Peyer's patch (tissue), 4 donors: ENCODE measurements at regions not wholly inside any gene's neighbourhood (a gene's known extent, or its start where the extent isn't known, plus 50 kb on each side); places are given as distances from the start of the nearest gene placed in this dataset.
"Not testable (repeated sequence)": the region's sequence is repeated elsewhere in the genome, so short reads cannot be mapped to it uniquely, and the experiment has no call there.

Source experiments
- DNase-seq, 3 donors: peaks; one replicate each; pipeline ENCODE4 v3.0.0-alpha.2; 2017 to 2019
- H3K27ac ChIP-seq, 4 donors: fragments of 200-600 bp; sonication (generic); one replicate each; pipeline ENCODE4 v1.5.1; 2016 to 2019
- H3K27me3 ChIP-seq, 2 donors: fragments of 200-600 bp; sonication (generic); one replicate each; pipeline ENCODE4 v1.5.1; 2019
- H3K36me3 ChIP-seq, 3 donors: fragments of 200-600 bp; sonication (generic); one replicate each; pipeline ENCODE4 v1.5.1; 2016 to 2019
- H3K4me1 ChIP-seq, 4 donors: fragments of 200-600 bp; sonication (generic); one replicate each; pipeline ENCODE4 v1.5.1; 2016 to 2019
- H3K4me3 ChIP-seq, 4 donors: fragments of 200-600 bp; sonication (generic); 1 replicate in 3 of 4; 2 replicates in 1 of 4; pipeline ENCODE4 v1.5.1; 2016 to 2019; ENCODE audit warnings: mild to moderate bottlenecking in 1 of 4
- H3K9me3 ChIP-seq, 4 donors: fragments of 200-600 bp; sonication (generic); one replicate each; pipeline ENCODE4 v1.5.1; 2016 to 2019; ENCODE audit warnings: mild to moderate bottlenecking in 1 of 4
- CTCF ChIP-seq, 6 experiments: fragments of 450-650 bp in 4 of 6; fragments of 200-600 bp in 2 of 6; sonication (generic) in 1 of 6; IDR thresholded peaks; one replicate each; pipeline ENCODE4 v1.5.1; 2017 to 2019; ENCODE audit warnings: antibody characterized with exemption in 6 of 6, mild to moderate bottlenecking in 3 of 6, moderate library complexity in 1 of 6

GRCh38 chr7:6965051-6965450, 139.0 kb upstream of the CCZ1B start:
- peak in 4 of 6 experiments; percentile 33 to 78 (median 70) for TF ChIP-seq CTCF (IDR thresholded peaks at IDR 0.05)
- peak in 2 of 3 donors; percentile 36 to 89 for DNase-seq
- not testable (repeated sequence) for H3K27me3 ChIP-seq, H3K4me1 ChIP-seq, H3K4me3 ChIP-seq, H3K27ac ChIP-seq, H3K36me3 ChIP-seq, H3K9me3 ChIP-seq

- H3K4me1 ChIP-seq, H3K9me3 ChIP-seq, H3K27ac ChIP-seq, DNase-seq, H3K36me3 ChIP-seq, H3K4me3 ChIP-seq, H3K27me3 ChIP-seq: not testable (repeated sequence)
Observed at GRCh38 chr7:6970180-6970579, 144.1 kb upstream of the CCZ1B start.

DNA sequence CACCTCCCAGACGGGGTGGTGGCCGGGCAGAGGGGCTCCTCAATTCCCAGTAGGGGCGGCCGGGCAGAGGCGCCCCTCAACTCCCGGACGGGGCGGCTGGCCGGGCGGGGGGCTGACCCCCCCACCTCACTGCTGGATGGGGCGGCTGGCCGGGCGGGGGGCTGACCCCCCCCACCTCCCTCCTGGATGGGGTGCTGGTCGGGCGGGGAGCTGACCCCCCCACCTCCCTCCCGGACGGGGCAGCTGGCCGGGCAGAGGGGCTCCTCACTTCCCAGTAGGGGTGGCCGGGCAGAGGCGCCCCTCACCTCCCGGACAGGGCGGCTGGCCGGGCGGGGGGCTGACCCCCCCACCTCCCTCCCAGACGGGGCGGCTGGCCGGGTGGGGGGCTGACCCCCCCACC, 148.8 kb upstream of the CCZ1B start:
- not testable (repeated sequence) for H3K27me3 ChIP-seq, H3K4me1 ChIP-seq, H3K27ac ChIP-seq, H3K4me3 ChIP-seq, DNase-seq, H3K36me3 ChIP-seq, H3K9me3 ChIP-seq

GRCh38 chr7:6975346-6975745, 149.3 kb upstream of the CCZ1B start:
- not testable (repeated sequence) for H3K36me3 ChIP-seq, H3K4me1 ChIP-seq, H3K9me3 ChIP-seq, H3K27ac ChIP-seq, DNase-seq, H3K27me3 ChIP-seq, H3K4me3 ChIP-seq

DNA sequence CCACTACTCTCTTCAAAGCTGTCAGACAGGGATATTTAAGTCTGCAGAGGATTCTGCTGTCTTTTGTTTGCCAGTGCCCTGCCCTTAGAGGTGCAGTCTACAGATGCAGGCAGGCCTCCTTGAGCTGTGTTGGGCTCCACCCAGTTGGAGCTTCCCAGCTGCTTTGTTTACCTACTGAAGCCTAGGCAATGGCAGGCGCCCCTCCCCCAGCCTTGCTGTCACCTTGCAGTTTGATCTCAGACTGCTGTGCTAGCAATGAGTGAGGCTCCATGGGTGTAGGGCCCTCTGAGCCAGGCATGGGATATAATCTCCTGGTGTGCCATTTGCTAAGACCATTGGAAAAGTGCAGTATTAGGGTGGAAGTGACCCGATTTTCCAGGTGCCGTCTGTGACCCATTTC, 151.3 kb upstream of the CCZ1B start:
- H3K4me3 ChIP-seq, H3K36me3 ChIP-seq: not testable (repeated sequence)
- DNase-seq = peak in 1 of 3 donors; percentile 51

DNA sequence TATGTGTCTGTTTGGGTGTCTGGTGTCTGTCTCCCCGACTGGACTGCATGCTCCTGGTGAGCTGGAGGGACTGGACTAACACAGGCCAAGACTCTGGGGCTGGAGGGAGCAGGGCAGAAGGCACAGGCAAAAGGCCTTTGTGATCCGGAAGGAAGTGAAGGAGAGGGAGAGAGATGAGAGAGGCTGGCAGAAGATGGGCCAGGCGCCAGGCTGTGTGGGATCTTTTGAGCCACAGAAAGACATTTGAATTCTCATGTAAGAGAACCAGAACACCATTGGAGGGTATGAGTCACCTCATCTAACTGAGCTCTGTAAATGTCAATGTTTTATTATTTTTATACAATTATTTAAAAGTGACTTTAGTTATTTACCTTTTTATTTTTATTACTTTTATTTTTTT, 152.3 kb upstream of the CCZ1B start:
- not testable (repeated sequence) for H3K27ac ChIP-seq, H3K27me3 ChIP-seq, DNase-seq, H3K9me3 ChIP-seq, H3K4me3 ChIP-seq, H3K4me1 ChIP-seq, H3K36me3 ChIP-seq

More for the DNA sequence above, 151.3 kb upstream of the CCZ1B start:
- not testable (repeated sequence) for H3K27ac ChIP-seq, H3K4me1 ChIP-seq, H3K9me3 ChIP-seq, H3K27me3 ChIP-seq

DNA sequence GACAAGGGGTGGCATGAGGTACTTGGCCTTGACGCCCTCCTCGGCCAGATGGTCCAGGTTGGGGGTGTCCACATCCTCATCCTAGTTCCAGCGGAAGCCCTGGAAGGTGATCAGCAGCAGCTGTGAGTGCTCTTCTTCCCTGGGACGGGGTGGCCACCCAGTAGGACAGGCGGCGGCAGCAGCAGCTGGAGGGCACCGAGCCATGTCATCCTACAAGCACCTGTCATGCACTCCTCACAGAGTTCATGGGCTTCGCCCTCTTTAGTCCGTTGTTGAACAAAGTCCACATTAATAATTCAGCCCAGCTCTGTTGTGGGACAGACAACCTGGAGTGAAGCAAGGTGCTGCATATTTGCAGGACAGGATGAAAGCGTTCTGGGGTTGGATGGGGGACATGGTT, 153.4 kb upstream of the CCZ1B start:
- not testable (repeated sequence) for H3K4me3 ChIP-seq, H3K4me1 ChIP-seq, H3K36me3 ChIP-seq, H3K27ac ChIP-seq, H3K9me3 ChIP-seq, H3K27me3 ChIP-seq
- DNase-seq = peak in 2 of 3 donors; percentile 60 to 68

DNA sequence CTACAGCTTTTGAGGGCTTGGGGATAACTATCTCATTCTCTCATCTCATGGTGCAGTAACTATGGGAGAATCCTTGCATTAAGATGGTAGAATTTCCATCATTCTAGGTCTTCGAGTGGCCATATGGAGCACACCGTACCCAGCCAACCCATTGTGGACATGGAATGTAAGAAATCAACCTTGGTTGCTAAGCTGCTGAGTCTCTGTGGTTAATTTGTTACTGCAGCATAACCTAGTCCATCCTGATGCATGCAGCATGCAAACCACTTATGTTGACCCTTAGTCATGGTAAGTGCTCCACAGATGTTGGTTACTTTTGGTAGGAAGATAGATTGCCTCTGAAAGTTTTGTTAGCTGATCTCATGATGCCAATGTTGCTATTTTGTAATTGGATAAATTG, 156.3 kb upstream of the CCZ1B start:
- H3K36me3 ChIP-seq, H3K27me3 ChIP-seq, H3K4me3 ChIP-seq, H3K9me3 ChIP-seq, H3K4me1 ChIP-seq, H3K27ac ChIP-seq, DNase-seq: not testable (repeated sequence)

DNA sequence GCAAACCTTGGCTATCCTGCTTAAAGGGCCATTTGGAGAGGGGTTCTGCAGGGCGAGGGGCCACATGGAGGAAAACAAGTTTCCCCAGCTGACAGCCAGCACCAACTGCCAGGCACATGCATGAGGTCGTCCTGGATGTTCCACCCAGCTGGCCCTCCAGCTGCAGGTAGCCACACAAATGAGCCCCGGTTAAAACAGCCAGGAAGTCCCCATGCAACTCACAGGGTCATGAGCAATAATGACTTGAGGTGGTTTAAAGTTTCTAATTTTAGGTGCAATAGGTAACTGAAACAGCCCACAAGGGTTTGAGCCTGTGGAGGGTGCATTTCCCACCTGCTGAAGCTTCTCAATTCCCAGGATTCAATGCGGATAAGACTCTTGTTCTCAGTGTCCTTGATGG, 160.8 kb upstream of the CCZ1B start:
- not testable (repeated sequence) for H3K4me3 ChIP-seq, H3K4me1 ChIP-seq, H3K36me3 ChIP-seq

GRCh38 chr7:6988608-6989007, 162.5 kb upstream of the CCZ1B start:
- H3K36me3 ChIP-seq, H3K4me3 ChIP-seq, H3K27me3 ChIP-seq, DNase-seq, H3K4me1 ChIP-seq, H3K27ac ChIP-seq, H3K9me3 ChIP-seq: not testable (repeated sequence)

More for the DNA sequence above, 160.8 kb upstream of the CCZ1B start:
- not testable (repeated sequence) for DNase-seq, H3K27me3 ChIP-seq, H3K9me3 ChIP-seq, H3K27ac ChIP-seq

DNA sequence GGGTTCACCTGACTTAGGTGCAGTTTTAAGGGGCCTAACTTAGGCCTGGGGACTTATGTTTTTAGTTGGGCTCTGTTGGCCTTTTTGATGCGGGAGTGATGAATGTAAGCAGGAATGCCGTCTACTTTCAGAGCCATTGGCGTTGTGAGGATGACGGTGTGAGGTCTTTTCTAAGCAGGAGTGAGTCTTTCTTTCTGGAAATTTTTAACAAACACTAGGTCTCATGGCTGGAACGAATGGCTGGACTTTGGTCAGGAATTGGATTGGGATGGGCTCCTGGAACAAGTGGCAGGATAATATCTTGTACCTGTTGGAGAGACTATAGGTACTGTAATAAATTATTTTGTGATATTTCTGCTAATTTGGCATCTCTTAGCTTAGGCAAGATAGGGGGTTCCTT, 163.9 kb upstream of the CCZ1B start:
- not testable (repeated sequence) for H3K4me1 ChIP-seq, H3K27me3 ChIP-seq, H3K9me3 ChIP-seq, H3K4me3 ChIP-seq, H3K36me3 ChIP-seq
- H3K27ac ChIP-seq = peak overlapping the region in 2 of 4 donors; percentile 67 to 86
- DNase-seq = peak in 1 of 3 donors; percentile 51
